ENCODE measurements at regions not wholly inside any gene's neighbourhood (a gene's known extent, or its start where the extent isn't known, plus 50 kb on each side); places are given as distances from the start of the nearest gene placed in this dataset.

GRCh38 chr1:198849093-198849492 lies 210.3 kb downstream of the PTPRC start:
- TF ChIP-seq CTCF (tag by site-specific recombination; IDR thresholded peaks at IDR 0.05) (no peak), ZNF670 (tag by site-specific recombination; IDR thresholded peaks at IDR 0.05; ENCODE audit: low read depth) (no peak), ZNF521 (tag by site-specific recombination; IDR thresholded peaks at IDR 0.05) (no peak), OSR2 (tag by site-specific recombination; IDR thresholded peaks at IDR 0.05) (no peak), ZNF37A (tag by site-specific recombination; IDR thresholded peaks at IDR 0.05) (no peak), GLI4 (tag by site-specific recombination; IDR thresholded peaks at IDR 0.05) (no peak), ZNF639 (tag by site-specific recombination; IDR thresholded peaks at IDR 0.05) (no peak), ZNF664 (tag by site-specific recombination; IDR thresholded peaks at IDR 0.05) (no peak), ZNF148 (tag by site-specific recombination; IDR thresholded peaks at IDR 0.05; ENCODE audit: borderline replicate concordance) (no peak), ZNF792 (tag by site-specific recombination; IDR thresholded peaks at IDR 0.05) (no peak), ZNF24 (tag by site-specific recombination; IDR thresholded peaks at IDR 0.05) (no peak)

All from HEK293 (cell line).